ENCODE measurements at regions not wholly inside any gene's neighbourhood (a gene's known extent, or its start where the extent isn't known, plus 50 kb on each side); places are given as distances from the start of the nearest gene placed in this dataset.
"Not testable (repeated sequence)": the region's sequence is repeated elsewhere in the genome, so short reads cannot be mapped to it uniquely, and the experiment has no call there.

DNA sequence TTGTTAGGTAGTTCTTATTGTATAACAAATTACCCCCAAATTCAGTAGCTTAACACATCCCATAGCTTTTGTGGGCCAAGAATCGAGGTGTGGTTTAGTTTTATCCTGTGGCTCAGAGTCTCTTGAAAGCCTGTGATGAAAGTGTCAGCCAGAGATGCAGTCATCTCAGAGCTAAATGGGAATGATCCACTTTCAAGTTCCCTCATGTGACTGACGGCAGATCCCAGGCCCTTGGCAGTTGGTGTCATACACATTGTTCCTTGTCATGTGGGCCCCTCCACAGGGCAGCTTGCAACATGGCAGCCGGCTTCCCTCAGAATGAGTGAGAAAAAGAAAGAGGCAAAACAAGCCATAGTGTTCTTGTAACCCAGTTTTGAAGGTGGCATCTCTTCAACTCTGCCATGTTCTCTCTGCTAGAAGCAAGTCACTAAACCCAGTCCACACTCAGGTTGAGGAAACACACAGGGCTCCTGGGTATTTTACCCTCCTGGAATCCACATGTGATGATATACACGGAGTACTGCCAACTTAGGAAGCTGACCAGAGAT is 153.1 kb upstream of the LRRC61 start:
- H4K20me1 ChIP-seq (ENCODE audit: insufficient read depth, low read length); H3K4me1 Mint-ChIP-seq; H3K4me3 ChIP-seq (replicated peaks in 1 of 3; ENCODE audit: low read depth in 2 of 3, low read length in 3 of 3); H3K27me3 Mint-ChIP-seq (ENCODE audit: low read depth in 3 of 3); intact Hi-C loops (cut with micrococcal nuclease); H3K79me2 ChIP-seq (ENCODE audit: insufficient read depth, low read length); H3K36me3 ChIP-seq (replicated peaks in 1 of 2; ENCODE audit: control insufficient read depth in 1 of 2, insufficient read depth in 2 of 2, low read length in 2 of 2); H3K9me3 ChIP-seq (replicated peaks in 1 of 2; ENCODE audit: control insufficient read depth in 1 of 2, insufficient read depth in 1 of 2, low read length in 2 of 2); H3K9me3 Mint-ChIP-seq; H3K4me1 ChIP-seq (ENCODE audit: control insufficient read depth in 1 of 2, insufficient read depth in 2 of 2, low read length in 2 of 2); H3K27ac ChIP-seq (ENCODE audit: low read depth in 1 of 2, low read length in 2 of 2); H3K27me3 ChIP-seq (ENCODE audit: control insufficient read depth in 2 of 2, insufficient read depth in 2 of 2, low read length in 2 of 2); H3K36me3 Mint-ChIP-seq; H3K9ac ChIP-seq (ENCODE audit: insufficient read depth, low read length, poor library complexity, severe bottlenecking); H3K4me2 ChIP-seq (replicated peaks; ENCODE audit: extremely low read depth, low read length, poor library complexity, severe bottlenecking); H2AFZ ChIP-seq (ENCODE audit: insufficient read depth, low read depth, low read length, poor library complexity, severe bottlenecking); H3K4me3 Mint-ChIP-seq: not testable (repeated sequence)
- peak in 1 of 3 donors; percentile 7 for DNase-seq
- H3K27ac Mint-ChIP-seq = peak overlapping the region; percentile 55 to 92 (median 66)
- WGBS (ENCODE audit: insufficient coverage) = no CpG with 5 or more reads among the region's 4 CpGs

DNA sequence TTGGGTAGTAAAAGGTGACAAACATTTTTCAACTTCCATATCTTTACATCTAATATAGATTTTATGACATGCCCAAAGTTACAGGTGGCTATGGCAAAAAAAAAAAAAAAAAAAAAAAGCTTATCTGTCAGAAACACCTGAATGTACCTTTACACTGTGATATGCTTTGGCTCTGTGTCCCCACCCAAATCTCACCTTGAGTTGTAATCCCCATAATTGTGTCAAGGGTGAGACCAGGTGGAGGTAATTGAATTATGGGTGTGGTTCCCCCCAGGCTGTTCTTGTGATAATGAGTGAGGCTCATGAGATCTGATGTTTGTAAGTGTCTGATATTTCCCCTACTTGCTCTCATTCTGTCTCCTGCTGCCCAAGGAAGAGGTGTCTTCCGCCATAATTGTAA is 139.6 kb upstream of the LRRC61 start:
- H3K4me1 ChIP-seq (ENCODE audit: control insufficient read depth in 1 of 2, insufficient read depth in 2 of 2, low read length in 2 of 2); H3K4me2 ChIP-seq (replicated peaks; ENCODE audit: extremely low read depth, low read length, poor library complexity, severe bottlenecking); H3K4me3 Mint-ChIP-seq; H3K36me3 ChIP-seq (replicated peaks in 1 of 2; ENCODE audit: control insufficient read depth in 1 of 2, insufficient read depth in 2 of 2, low read length in 2 of 2); H4K20me1 ChIP-seq (ENCODE audit: insufficient read depth, low read length); H3K36me3 Mint-ChIP-seq; H3K27ac Mint-ChIP-seq; H3K9ac ChIP-seq (ENCODE audit: insufficient read depth, low read length, poor library complexity, severe bottlenecking); H2AFZ ChIP-seq (ENCODE audit: insufficient read depth, low read depth, low read length, poor library complexity, severe bottlenecking); H3K27me3 ChIP-seq (ENCODE audit: control insufficient read depth in 2 of 2, insufficient read depth in 2 of 2, low read length in 2 of 2); H3K27ac ChIP-seq (ENCODE audit: low read depth in 1 of 2, low read length in 2 of 2); H3K4me1 Mint-ChIP-seq; H3K9me3 Mint-ChIP-seq; H3K27me3 Mint-ChIP-seq (ENCODE audit: low read depth in 3 of 3); H3K9me3 ChIP-seq (replicated peaks in 1 of 2; ENCODE audit: control insufficient read depth in 1 of 2, insufficient read depth in 1 of 2, low read length in 2 of 2); H3K79me2 ChIP-seq (ENCODE audit: insufficient read depth, low read length); DNase-seq; intact Hi-C loops (cut with micrococcal nuclease); H3K4me3 ChIP-seq (replicated peaks in 1 of 3; ENCODE audit: low read depth in 2 of 3, low read length in 3 of 3): not testable (repeated sequence)
- no CpG with 5 or more reads among the region's 1 CpG for WGBS (ENCODE audit: insufficient coverage)

DNA sequence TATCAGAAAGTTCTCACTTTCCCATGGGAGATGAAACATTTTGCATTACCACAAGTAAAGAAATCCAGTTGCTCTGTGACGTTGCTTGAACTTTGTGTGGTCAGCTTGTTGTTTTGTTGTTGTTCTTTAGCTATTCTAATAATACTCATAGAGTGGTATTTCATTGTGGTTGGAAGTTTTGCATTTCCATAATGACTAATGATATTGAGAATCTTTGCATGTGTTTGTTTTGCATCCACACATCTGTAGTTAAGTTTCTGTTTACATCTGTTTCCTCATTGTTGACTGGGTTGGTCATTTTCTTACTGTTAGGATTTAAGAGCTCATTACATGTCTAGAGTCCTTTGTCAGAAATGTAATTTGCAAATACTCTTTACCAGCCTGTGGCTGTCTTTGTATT is 133.2 kb upstream of the LRRC61 start:
- H3K4me1 ChIP-seq (ENCODE audit: control insufficient read depth in 1 of 2, insufficient read depth in 2 of 2, low read length in 2 of 2); H3K4me3 ChIP-seq (replicated peaks in 1 of 3; ENCODE audit: low read depth in 2 of 3, low read length in 3 of 3); H3K4me2 ChIP-seq (replicated peaks; ENCODE audit: extremely low read depth, low read length, poor library complexity, severe bottlenecking); H3K4me3 Mint-ChIP-seq; H3K27me3 Mint-ChIP-seq (ENCODE audit: low read depth in 3 of 3); H4K20me1 ChIP-seq (ENCODE audit: insufficient read depth, low read length); H3K9me3 ChIP-seq (replicated peaks in 1 of 2; ENCODE audit: control insufficient read depth in 1 of 2, insufficient read depth in 1 of 2, low read length in 2 of 2); H3K9me3 Mint-ChIP-seq; H3K36me3 Mint-ChIP-seq; DNase-seq; H3K9ac ChIP-seq (ENCODE audit: insufficient read depth, low read length, poor library complexity, severe bottlenecking); H2AFZ ChIP-seq (ENCODE audit: insufficient read depth, low read depth, low read length, poor library complexity, severe bottlenecking); H3K27ac Mint-ChIP-seq; H3K4me1 Mint-ChIP-seq; intact Hi-C loops (cut with micrococcal nuclease); H3K27me3 ChIP-seq (ENCODE audit: control insufficient read depth in 2 of 2, insufficient read depth in 2 of 2, low read length in 2 of 2); H3K36me3 ChIP-seq (replicated peaks in 1 of 2; ENCODE audit: control insufficient read depth in 1 of 2, insufficient read depth in 2 of 2, low read length in 2 of 2); H3K27ac ChIP-seq (ENCODE audit: low read depth in 1 of 2, low read length in 2 of 2); H3K79me2 ChIP-seq (ENCODE audit: insufficient read depth, low read length): not testable (repeated sequence)
- no CpG with 5 or more reads among the region's 1 CpG for WGBS (ENCODE audit: insufficient coverage)

DNA sequence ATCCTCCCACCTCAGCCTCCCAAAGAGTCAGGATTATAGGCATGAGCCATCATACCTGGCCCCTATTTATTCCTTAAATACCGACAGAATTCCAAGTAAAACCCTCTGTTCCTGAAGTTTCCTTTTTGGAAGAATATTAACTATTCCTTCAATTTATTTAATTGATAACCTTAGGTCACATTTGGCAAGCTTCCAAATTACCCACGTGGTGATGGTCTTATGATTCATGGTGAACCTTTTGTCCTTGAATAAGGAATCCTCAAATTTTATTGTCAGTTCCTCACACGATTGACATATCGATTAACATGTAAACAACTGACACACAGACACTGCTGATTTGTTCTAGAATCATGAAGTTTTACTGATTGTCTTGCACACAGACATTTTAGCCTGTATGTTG is 130.6 kb upstream of the LRRC61 start:
- H2AFZ ChIP-seq (ENCODE audit: insufficient read depth, low read depth, low read length, poor library complexity, severe bottlenecking); H3K79me2 ChIP-seq (ENCODE audit: insufficient read depth, low read length); H3K36me3 ChIP-seq (replicated peaks in 1 of 2; ENCODE audit: control insufficient read depth in 1 of 2, insufficient read depth in 2 of 2, low read length in 2 of 2); H3K4me1 Mint-ChIP-seq; H3K9ac ChIP-seq (ENCODE audit: insufficient read depth, low read length, poor library complexity, severe bottlenecking); H3K27me3 ChIP-seq (ENCODE audit: control insufficient read depth in 2 of 2, insufficient read depth in 2 of 2, low read length in 2 of 2); DNase-seq; H3K4me3 ChIP-seq (replicated peaks in 1 of 3; ENCODE audit: low read depth in 2 of 3, low read length in 3 of 3); H3K9me3 Mint-ChIP-seq; H3K9me3 ChIP-seq (replicated peaks in 1 of 2; ENCODE audit: control insufficient read depth in 1 of 2, insufficient read depth in 1 of 2, low read length in 2 of 2); H3K4me1 ChIP-seq (ENCODE audit: control insufficient read depth in 1 of 2, insufficient read depth in 2 of 2, low read length in 2 of 2); H3K27ac Mint-ChIP-seq; H3K36me3 Mint-ChIP-seq; H3K27ac ChIP-seq (ENCODE audit: low read depth in 1 of 2, low read length in 2 of 2); intact Hi-C loops (cut with micrococcal nuclease); H3K27me3 Mint-ChIP-seq (ENCODE audit: low read depth in 3 of 3); H3K4me3 Mint-ChIP-seq; H4K20me1 ChIP-seq (ENCODE audit: insufficient read depth, low read length); H3K4me2 ChIP-seq (replicated peaks; ENCODE audit: extremely low read depth, low read length, poor library complexity, severe bottlenecking): not testable (repeated sequence)
- WGBS (ENCODE audit: insufficient coverage) = 100% methylated on average over 1 of the region's 4 CpGs

Data from CD14-positive monocyte (primary cell).